ENCODE measurements at regions not wholly inside any gene's neighbourhood (a gene's known extent, or its start where the extent isn't known, plus 50 kb on each side); places are given as distances from the start of the nearest gene placed in this dataset.

DNA sequence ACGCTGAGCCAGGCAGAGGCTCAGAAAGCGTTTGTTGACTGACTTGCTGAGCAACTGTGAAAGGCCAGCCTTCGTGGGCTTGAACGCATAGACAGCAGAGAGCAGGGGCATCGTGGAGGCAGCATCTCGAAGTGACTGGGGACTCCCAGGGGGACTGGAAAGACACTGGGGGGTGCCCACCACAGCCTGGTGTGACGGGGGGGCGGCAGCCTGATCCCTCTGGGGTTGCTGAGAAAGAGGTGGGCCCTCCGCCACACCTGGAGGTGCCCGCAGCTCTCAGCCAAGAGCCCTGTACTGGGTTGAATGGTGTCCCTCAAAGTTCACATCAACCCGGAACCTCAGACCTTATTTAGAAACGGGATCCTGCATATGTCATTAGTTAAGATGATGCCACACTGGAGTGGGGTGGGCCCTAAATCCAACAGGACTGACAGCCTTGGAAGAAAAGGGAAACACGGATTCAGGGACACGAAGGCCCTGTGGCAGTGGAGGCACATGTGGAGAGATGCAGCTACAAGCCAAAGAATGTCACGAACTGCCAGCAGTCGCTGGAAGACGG, 84.6 kb downstream of the RFLNA start:
- Histone ChIP-seq H3K4me3 (no peak overlapping the region), H3K9ac (ENCODE audit: control insufficient read depth, insufficient read depth, low read length) (no peak overlapping the region), H3K79me2 (ENCODE audit: control insufficient read depth, insufficient read depth, low read length) (no peaks in the 10 kb centered on the region), H3K4me1 (ENCODE audit: control insufficient read depth, insufficient read depth, low read length) (no peaks in the 10 kb centered on the region), H4K20me1 (ENCODE audit: control insufficient read depth, insufficient read depth) (peaks cover 4% of the 10 kb centered on the region; the same call in 1 of the 2 replicates), H3K9me3 (replicated peaks; ENCODE audit: control insufficient read depth, insufficient read depth, low read length) (no peaks in the 10 kb centered on the region), H2AFZ (ENCODE audit: control insufficient read depth, low read depth, low read length) (no peak overlapping the region), H3K27me3 (replicated peaks in 1 of 2; ENCODE audit: control insufficient read depth in 2 of 2, insufficient read depth in 2 of 2, low read length in 1 of 2) (no peaks in the 10 kb centered on the region), H3K4me2 (ENCODE audit: control insufficient read depth, insufficient read depth) (no peak overlapping the region), H3K27ac (ENCODE audit: control insufficient read depth, insufficient read depth) (no peak overlapping the region), H3K36me3 (ENCODE audit: control insufficient read depth in 2 of 2, insufficient read depth in 2 of 2, low read length in 1 of 2) (peaks cover 9 to 18% of the 10 kb centered on the region in 2 experiments; a peak in 3 of 4 replicates)
- in situ Hi-C loops (cut with MboI) (no loop called here), intact Hi-C loops (cut with micrococcal nuclease; ENCODE audit: unreplicated experiment) (no loop called here)
- FAIRE-seq (no peak), ATAC-seq (no peak), DNase-seq (ENCODE audit: low read depth, low spot score) (no peak)
- WGBS (ENCODE audit: insufficient coverage, insufficient replicate concordance, low lambda C conversion rate, missing lambda C conversion rate), result 92% methylated on average over 17 of the region's 17 CpGs
- TF ChIP-seq, protein P1, sequence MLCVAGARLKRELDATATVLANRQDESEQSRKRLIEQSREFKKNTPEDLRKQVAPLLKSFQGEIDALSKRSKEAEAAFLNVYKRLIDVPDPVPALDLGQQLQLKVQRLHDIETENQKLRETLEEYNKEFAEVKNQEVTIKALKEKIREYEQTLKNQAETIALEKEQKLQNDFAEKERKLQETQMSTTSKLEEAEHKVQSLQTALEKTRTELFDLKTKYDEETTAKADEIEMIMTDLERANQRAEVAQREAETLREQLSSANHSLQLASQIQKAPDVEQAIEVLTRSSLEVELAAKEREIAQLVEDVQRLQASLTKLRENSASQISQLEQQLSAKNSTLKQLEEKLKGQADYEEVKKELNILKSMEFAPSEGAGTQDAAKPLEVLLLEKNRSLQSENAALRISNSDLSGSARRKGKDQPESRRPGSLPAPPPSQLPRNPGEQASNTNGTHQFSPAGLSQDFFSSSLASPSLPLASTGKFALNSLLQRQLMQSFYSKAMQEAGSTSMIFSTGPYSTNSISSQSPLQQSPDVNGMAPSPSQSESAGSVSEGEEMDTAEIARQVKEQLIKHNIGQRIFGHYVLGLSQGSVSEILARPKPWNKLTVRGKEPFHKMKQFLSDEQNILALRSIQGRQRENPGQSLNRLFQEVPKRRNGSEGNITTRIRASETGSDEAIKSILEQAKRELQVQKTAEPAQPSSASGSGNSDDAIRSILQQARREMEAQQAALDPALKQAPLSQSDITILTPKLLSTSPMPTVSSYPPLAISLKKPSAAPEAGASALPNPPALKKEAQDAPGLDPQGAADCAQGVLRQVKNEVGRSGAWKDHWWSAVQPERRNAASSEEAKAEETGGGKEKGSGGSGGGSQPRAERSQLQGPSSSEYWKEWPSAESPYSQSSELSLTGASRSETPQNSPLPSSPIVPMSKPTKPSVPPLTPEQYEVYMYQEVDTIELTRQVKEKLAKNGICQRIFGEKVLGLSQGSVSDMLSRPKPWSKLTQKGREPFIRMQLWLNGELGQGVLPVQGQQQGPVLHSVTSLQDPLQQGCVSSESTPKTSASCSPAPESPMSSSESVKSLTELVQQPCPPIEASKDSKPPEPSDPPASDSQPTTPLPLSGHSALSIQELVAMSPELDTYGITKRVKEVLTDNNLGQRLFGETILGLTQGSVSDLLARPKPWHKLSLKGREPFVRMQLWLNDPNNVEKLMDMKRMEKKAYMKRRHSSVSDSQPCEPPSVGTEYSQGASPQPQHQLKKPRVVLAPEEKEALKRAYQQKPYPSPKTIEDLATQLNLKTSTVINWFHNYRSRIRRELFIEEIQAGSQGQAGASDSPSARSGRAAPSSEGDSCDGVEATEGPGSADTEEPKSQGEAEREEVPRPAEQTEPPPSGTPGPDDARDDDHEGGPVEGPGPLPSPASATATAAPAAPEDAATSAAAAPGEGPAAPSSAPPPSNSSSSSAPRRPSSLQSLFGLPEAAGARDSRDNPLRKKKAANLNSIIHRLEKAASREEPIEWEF (IDR thresholded peaks at IDR 0.05; ENCODE audit: insufficient replicate concordance, low read depth, low read length), result no peak
- TF ChIP-seq BACH1 (IDR thresholded peaks at IDR 0.05; ENCODE audit: borderline replicate concordance) (no peak), GABPA (IDR thresholded peaks at IDR 0.05; ENCODE audit: low read depth) (no peak)
- CTCF ChIA-PET, result no interaction called here
- POLR2A ChIA-PET, result interaction anchor here (0.7 kb wide), 1 partner anchor 526 kb away, joined by 3 read pairs; no protein-coding TSS in a partner anchor
- no TSS peak for BruUV-seq (replicated peaks)
- RAD21 ChIA-PET (ENCODE audit: unreplicated experiment), result no interaction called here
- SMC1A ChIA-PET (ENCODE audit: uncharacterized antibody, unreplicated experiment), result no interaction called here

All from GM12878 (cell line).